ENCODE measurements at regions not wholly inside any gene's neighbourhood (a gene's known extent, or its start where the extent isn't known, plus 50 kb on each side); places are given as distances from the start of the nearest gene placed in this dataset.
"Not testable (repeated sequence)": the region's sequence is repeated elsewhere in the genome, so short reads cannot be mapped to it uniquely, and the experiment has no call there.

DNA sequence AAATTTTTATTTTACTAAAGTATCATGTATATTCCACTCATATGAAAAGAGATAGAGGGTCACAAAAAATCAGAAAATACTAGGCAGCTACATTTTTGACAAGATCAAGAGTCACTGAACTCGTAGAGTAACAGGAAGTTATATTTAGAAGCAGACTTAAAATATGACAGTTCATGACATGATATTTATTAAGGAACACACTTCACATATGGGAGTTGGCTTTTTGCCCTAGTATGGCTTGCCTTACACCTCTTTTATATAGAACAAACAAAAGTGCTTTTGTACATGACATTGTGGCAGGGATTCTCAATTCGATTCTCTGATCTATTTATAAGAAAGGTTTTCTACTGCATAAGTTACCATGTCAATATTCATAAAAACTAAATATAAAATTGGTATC lies 80.1 kb upstream of the GBE1 start:
- no peak overlapping the region for H3K4me3 ChIP-seq
- no peak for ATAC-seq
- H3K4me1 ChIP-seq = no peaks in the 10 kb centered on the region
- TF ChIP-seq, protein P1, sequence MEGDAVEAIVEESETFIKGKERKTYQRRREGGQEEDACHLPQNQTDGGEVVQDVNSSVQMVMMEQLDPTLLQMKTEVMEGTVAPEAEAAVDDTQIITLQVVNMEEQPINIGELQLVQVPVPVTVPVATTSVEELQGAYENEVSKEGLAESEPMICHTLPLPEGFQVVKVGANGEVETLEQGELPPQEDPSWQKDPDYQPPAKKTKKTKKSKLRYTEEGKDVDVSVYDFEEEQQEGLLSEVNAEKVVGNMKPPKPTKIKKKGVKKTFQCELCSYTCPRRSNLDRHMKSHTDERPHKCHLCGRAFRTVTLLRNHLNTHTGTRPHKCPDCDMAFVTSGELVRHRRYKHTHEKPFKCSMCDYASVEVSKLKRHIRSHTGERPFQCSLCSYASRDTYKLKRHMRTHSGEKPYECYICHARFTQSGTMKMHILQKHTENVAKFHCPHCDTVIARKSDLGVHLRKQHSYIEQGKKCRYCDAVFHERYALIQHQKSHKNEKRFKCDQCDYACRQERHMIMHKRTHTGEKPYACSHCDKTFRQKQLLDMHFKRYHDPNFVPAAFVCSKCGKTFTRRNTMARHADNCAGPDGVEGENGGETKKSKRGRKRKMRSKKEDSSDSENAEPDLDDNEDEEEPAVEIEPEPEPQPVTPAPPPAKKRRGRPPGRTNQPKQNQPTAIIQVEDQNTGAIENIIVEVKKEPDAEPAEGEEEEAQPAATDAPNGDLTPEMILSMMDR (IDR thresholded peaks at IDR 0.05) = no peak
- H3K27me3 ChIP-seq = no peaks in the 10 kb centered on the region
- H3K9me3 ChIP-seq = no peaks in the 10 kb centered on the region
- H3K36me3 ChIP-seq = no peaks in the 10 kb centered on the region
- H3K27ac ChIP-seq = no peak overlapping the region
- intact Hi-C loops (cut with DNase I) = no loop called here
- DNase-seq = no peak

DNA sequence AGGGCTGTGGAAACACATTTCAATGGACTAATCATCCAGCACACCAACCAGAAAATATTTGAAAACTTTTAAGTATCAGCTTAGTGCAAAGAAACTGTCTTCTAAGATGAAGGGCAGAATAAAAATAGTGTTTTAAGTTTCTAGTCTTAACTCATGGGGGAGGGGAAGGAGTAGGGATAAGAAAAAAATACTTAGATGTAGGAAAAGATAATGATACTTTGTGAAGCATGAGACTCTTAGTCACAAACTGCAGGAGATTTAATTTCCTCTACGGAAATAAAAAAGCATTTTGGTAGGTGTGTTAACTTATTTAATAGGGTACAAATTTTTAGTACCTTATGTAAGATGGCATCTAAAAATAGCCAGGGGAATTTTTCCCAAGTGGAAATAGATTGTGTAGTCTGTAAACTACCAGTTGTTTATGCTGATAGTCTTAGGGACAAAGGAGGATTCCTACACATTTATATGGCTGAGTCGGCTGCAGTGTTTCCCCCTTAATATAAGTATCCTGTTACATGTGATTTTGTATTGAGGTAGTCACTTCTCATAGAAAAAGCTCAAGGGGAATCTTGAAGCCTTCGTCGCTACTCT lies 78.2 kb upstream of the GBE1 start:
- Histone ChIP-seq H3K27me3 (no peaks in the 10 kb centered on the region), H3K9me3 (no peaks in the 10 kb centered on the region), H3K36me3 (no peaks in the 10 kb centered on the region), H3K4me3 (no peak overlapping the region), H3K4me1 (no peaks in the 10 kb centered on the region), H3K27ac (no peak overlapping the region)
- TF ChIP-seq, protein P1 (IDR thresholded peaks at IDR 0.05) = no peak
- intact Hi-C loops (cut with DNase I) = no loop called here
- DNase-seq (no peak), ATAC-seq (no peak)

DNA sequence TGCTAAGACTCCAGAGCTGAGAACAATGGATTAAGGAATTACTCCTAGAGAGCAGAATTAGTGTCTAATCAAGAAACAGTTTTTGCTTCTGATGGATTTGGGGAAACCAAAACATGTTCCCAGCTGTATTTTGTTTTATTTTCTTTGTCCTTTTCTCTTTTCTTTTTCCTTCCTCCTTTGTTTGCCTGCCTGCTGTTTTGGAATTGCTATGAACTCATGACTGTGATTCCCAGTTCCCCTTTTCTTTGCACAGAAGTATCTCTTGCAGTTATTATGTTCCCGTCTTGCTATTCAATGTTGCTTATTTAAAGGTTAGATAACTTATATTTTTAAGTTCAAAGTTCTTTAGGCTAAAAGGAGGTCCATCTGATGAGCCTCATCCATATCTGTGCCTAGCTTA lies 77.0 kb upstream of the GBE1 start:
- TF ChIP-seq, protein P1 (IDR thresholded peaks at IDR 0.05) = no peak
- ATAC-seq (no peak), DNase-seq (no peak)
- Histone ChIP-seq H3K4me1 (no peaks in the 10 kb centered on the region), H3K36me3 (no peaks in the 10 kb centered on the region), H3K27ac (peak overlapping the region in 1 of 2 donors; percentile 3), H3K4me3 (no peak overlapping the region), H3K27me3 (no peaks in the 10 kb centered on the region), H3K9me3 (no peaks in the 10 kb centered on the region)
- intact Hi-C loops (cut with DNase I) = no loop called here

DNA sequence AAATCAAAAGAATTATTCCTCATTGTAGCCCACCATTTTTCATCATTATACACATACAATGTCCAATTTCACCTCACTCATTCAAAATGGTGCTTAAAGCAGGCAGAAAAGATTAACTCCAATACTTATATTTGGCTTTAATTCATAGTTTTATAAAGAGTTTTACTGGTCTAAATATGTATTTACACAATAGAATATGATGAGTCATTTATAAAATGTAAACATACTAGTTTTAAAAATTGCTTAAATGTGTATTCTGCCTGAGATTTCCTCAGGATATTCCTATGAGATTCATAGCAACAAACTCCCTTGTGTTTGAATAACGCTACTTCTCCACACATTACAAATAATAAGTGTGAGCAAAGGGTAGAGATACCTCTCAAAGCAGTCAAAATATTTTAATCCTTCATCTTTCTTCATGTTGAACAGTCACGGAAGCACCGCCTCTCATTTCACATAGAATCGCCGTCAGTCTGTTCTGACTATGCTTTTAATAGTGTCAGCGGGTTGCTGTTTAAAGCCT lies 75.7 kb upstream of the GBE1 start:
- Histone ChIP-seq H3K27me3 (no peaks in the 10 kb centered on the region), H3K9me3 (no peaks in the 10 kb centered on the region), H3K36me3 (no peaks in the 10 kb centered on the region), H3K27ac (no peak overlapping the region), H3K4me3 (no peak overlapping the region), H3K4me1 (no peaks in the 10 kb centered on the region)
- intact Hi-C loops (cut with DNase I) = no loop called here
- TF ChIP-seq, protein P1 (IDR thresholded peaks at IDR 0.05) = no peak
- no peak for DNase-seq
- no peak for ATAC-seq

DNA sequence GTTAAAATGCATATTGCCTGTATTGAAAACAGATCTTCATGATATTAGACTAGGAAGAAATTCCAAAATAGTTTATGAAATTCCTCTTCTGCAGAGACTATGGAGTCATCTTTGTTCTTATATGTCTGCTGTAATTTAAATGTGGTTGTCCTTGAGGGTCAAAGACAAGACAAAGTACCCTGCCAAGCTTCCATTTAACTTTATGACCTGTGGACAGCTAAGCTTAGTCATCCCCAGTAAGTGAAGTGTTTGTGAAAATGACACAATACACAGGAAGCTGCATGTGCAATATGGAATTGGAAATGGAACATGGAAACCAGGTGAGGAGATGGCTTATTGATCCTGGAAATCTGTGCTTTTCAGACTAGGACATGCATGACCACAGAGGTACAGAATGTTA lies 68.5 kb upstream of the GBE1 start:
- no peaks in the 10 kb centered on the region for H3K36me3 ChIP-seq
- H3K9me3 ChIP-seq = no peaks in the 10 kb centered on the region
- intact Hi-C loops (cut with DNase I) = no loop called here
- H3K4me3 ChIP-seq = no peak overlapping the region
- no peaks in the 10 kb centered on the region for H3K4me1 ChIP-seq
- no peak overlapping the region for H3K27ac ChIP-seq
- no peak for DNase-seq
- TF ChIP-seq, protein P1 (IDR thresholded peaks at IDR 0.05) = no peak
- ATAC-seq = no peak
- H3K27me3 ChIP-seq = no peaks in the 10 kb centered on the region

DNA sequence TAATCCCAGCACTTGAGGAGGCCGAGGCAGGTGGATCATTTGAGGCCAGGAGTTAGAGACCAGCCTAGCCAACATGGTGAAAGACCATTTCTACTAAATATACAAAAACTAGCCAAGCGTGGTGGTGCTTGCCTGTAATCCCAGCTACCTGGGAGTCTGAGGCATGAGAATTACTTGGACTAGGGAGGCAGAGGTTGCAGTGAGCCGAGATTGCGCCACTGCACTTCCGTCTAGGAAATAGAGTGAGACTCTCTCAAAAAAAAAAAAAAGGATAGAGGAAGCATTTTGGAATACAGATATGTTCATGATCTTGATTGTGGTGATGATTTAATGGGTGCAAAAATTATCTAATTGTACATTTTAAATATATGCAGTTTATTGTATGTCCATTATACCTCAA lies 67.8 kb upstream of the GBE1 start:
- H3K4me3 ChIP-seq; H3K27ac ChIP-seq; H3K4me1 ChIP-seq; ATAC-seq; DNase-seq; H3K27me3 ChIP-seq; H3K9me3 ChIP-seq; intact Hi-C loops (cut with DNase I); H3K36me3 ChIP-seq: not testable (repeated sequence)

Data from left lung (tissue), 4 donors.